ENCODE measurements at regions not wholly inside any gene's neighbourhood (a gene's known extent, or its start where the extent isn't known, plus 50 kb on each side); places are given as distances from the start of the nearest gene placed in this dataset.

- H2BK12ac ChIP-seq (ENCODE audit: insufficient read length, low read depth, low read length), result no peak overlapping the region
- H3K27me3 ChIP-seq (ENCODE audit: insufficient read depth, low read length), result peaks cover 24% of the 10 kb centered on the region; the same call in 1 of the 2 replicates
- no peaks in the 10 kb centered on the region for H3K79me1 ChIP-seq (ENCODE audit: insufficient read depth, low read depth, low read length, poor library complexity, severe bottlenecking)
- no peak overlapping the region for H3K27ac ChIP-seq (ENCODE audit: insufficient read length, low read depth, low read length)
- DNase-seq, result no peak
- no peak overlapping the region for H2AFZ ChIP-seq (ENCODE audit: low read length)
- peaks cover 3 to 4% of the 10 kb centered on the region in 2 experiments for H3K4me1 Mint-ChIP-seq
- H2BK15ac ChIP-seq (ENCODE audit: low read depth, low read length), result no peak overlapping the region
- H3K4ac ChIP-seq (ENCODE audit: low read depth, low read length), result no peak overlapping the region
- H3K23me2 ChIP-seq (ENCODE audit: insufficient read length, low read depth, low read length, poor library complexity, severe bottlenecking), result no peaks in the 10 kb centered on the region
- H3K9me3 ChIP-seq (ENCODE audit: control insufficient read depth, low read depth, low read length), result no peaks in the 10 kb centered on the region
- no peak overlapping the region for H3K9ac ChIP-seq (ENCODE audit: extremely low read depth, insufficient read length, low read length)
- no peak overlapping the region for H4K91ac ChIP-seq (ENCODE audit: insufficient read length, low read depth, low read length)
- TF ChIP-seq CTCF (conservative IDR thresholded peaks at IDR 0.05), result no peak
- WGBS (ENCODE audit: extremely low coverage, insufficient read length, low lambda C conversion rate), result no CpG with 5 or more reads among the region's 10 CpGs
- H4K8ac ChIP-seq (replicated peaks; ENCODE audit: insufficient read length, low read depth, low read length), result no peak overlapping the region
- no peak overlapping the region for H3K18ac ChIP-seq (ENCODE audit: insufficient read length, low read depth, low read length)
- no peak overlapping the region; the same call in 1 of the 2 replicates for H3K14ac ChIP-seq (ENCODE audit: insufficient read depth, low read length)
- no peak overlapping the region for H3K23ac ChIP-seq (ENCODE audit: insufficient read length, low read depth, low read length)
- H4K5ac ChIP-seq (ENCODE audit: insufficient read length, low read depth, low read length), result no peak overlapping the region
- peaks cover 80% of the 10 kb centered on the region for H3K27me3 Mint-ChIP-seq (ENCODE audit: low read depth)
- no peak overlapping the region for H2AK5ac ChIP-seq (ENCODE audit: insufficient read length, low read length)
- peaks cover 18 to 25% (median 19%) of the 10 kb centered on the region in 3 experiments for H3K36me3 Mint-ChIP-seq (ENCODE audit: insufficient read depth in 1 of 3, low read depth in 3 of 3)
- no peaks in the 10 kb centered on the region for H3K79me2 ChIP-seq (ENCODE audit: insufficient read depth, low read length)
- H3K27ac Mint-ChIP-seq, result no peak overlapping the region
- H3K4me2 ChIP-seq (ENCODE audit: insufficient read depth, insufficient read length, low read length), result no peak overlapping the region
- H2BK5ac ChIP-seq (ENCODE audit: insufficient read length, low read length), result no peak overlapping the region
- H3K56ac ChIP-seq (ENCODE audit: insufficient read length, low read depth, low read length), result no peak overlapping the region
- no peak overlapping the region for H3K4me3 Mint-ChIP-seq
- H4K20me1 ChIP-seq (ENCODE audit: control insufficient read depth, insufficient read depth, insufficient read length), result no peaks in the 10 kb centered on the region
- H3T11ph ChIP-seq (ENCODE audit: low read length), result no peak overlapping the region
- no peak overlapping the region for H2BK20ac ChIP-seq (ENCODE audit: low read depth, low read length, poor library complexity, severe bottlenecking)
- H3K9me3 Mint-ChIP-seq, result no peaks in the 10 kb centered on the region; a peak in 1 of 5 replicates
- no peaks in the 10 kb centered on the region for H3K4me1 ChIP-seq (ENCODE audit: insufficient read depth, low read length)
- H2BK120ac ChIP-seq (ENCODE audit: low read depth, low read length, poor library complexity, severe bottlenecking), result no peak overlapping the region
Observed at GRCh38 chr22:22322792-22323191, 78.2 kb downstream of the VPREB1 start.
